Ovary (tissue), 3 donors: ENCODE measurements at regions not wholly inside any gene's neighbourhood (a gene's known extent, or its start where the extent isn't known, plus 50 kb on each side); places are given as distances from the start of the nearest gene placed in this dataset.

Source experiments
- POLR2A ChIP-seq: fragments of 450-650 bp; IDR thresholded peaks from one replicate; pipeline ENCODE4 v1.6.1; 2017; ENCODE audit warnings: antibody characterized with exemption, mild to moderate bottlenecking, moderate library complexity
- TF ChIP-seq, protein P1 (sequence below), 3 donors: fragments of 450-650 bp in 2 of 3; fragments of 200-600 bp in 1 of 3; IDR thresholded peaks; one replicate each; pipeline versions ENCODE4 v1.5.1 to v1.8.0; 2016 to 2022; ENCODE audit warnings: antibody characterized with exemption in 3 of 3, mild to moderate bottlenecking in 1 of 3
- donor health status: DM: no; HTN: no; CAD: no.

- TF ChIP-seq, protein P1, sequence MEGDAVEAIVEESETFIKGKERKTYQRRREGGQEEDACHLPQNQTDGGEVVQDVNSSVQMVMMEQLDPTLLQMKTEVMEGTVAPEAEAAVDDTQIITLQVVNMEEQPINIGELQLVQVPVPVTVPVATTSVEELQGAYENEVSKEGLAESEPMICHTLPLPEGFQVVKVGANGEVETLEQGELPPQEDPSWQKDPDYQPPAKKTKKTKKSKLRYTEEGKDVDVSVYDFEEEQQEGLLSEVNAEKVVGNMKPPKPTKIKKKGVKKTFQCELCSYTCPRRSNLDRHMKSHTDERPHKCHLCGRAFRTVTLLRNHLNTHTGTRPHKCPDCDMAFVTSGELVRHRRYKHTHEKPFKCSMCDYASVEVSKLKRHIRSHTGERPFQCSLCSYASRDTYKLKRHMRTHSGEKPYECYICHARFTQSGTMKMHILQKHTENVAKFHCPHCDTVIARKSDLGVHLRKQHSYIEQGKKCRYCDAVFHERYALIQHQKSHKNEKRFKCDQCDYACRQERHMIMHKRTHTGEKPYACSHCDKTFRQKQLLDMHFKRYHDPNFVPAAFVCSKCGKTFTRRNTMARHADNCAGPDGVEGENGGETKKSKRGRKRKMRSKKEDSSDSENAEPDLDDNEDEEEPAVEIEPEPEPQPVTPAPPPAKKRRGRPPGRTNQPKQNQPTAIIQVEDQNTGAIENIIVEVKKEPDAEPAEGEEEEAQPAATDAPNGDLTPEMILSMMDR (IDR thresholded peaks at IDR 0.05) = no peak
- TF ChIP-seq POLR2A = no peak
These were observed 129.9 kb upstream of the PITX1 start for GRCh38 chr5:135163964-135164363.
